ENCODE measurements at regions not wholly inside any gene's neighbourhood (a gene's known extent, or its start where the extent isn't known, plus 50 kb on each side); places are given as distances from the start of the nearest gene placed in this dataset.

DNA sequence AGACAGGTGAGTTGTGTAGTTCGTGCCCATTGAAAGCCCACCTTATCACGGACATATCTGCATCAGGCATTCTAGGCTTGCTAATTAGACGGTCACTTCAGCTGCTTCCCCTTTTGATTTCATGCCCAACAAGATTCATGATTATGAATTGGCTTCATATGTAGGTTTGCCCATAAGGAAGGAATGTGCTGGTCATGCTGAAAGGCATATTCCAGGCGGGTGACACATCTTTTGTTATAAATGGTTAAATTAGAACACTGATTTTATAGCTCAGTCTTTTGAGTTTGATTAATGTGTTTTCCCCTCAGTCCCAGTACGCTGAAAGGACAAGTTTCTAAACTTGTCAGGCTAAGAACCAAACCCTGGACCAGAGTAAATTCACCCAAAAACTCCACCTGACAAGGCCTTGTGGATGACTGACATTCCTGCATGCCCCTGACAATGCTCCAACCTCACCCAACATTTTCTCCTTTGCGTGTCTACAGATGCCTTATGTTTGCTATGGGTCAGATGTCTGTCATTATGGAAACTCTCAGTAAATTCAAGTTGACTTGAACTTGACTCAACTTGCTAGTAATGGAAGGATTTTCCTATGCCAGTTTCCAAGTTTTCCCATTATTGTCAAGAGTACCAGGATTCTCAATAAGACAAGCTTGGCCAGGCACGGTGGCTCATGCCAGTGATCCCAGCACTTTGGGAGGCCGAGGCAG is 421.9 kb downstream of the PMP22 start:
- no peak for TF ChIP-seq POLR2A (IDR thresholded peaks at IDR 0.05; ENCODE audit: low read depth)
- TF ChIP-seq, protein P1, sequence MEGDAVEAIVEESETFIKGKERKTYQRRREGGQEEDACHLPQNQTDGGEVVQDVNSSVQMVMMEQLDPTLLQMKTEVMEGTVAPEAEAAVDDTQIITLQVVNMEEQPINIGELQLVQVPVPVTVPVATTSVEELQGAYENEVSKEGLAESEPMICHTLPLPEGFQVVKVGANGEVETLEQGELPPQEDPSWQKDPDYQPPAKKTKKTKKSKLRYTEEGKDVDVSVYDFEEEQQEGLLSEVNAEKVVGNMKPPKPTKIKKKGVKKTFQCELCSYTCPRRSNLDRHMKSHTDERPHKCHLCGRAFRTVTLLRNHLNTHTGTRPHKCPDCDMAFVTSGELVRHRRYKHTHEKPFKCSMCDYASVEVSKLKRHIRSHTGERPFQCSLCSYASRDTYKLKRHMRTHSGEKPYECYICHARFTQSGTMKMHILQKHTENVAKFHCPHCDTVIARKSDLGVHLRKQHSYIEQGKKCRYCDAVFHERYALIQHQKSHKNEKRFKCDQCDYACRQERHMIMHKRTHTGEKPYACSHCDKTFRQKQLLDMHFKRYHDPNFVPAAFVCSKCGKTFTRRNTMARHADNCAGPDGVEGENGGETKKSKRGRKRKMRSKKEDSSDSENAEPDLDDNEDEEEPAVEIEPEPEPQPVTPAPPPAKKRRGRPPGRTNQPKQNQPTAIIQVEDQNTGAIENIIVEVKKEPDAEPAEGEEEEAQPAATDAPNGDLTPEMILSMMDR (IDR thresholded peaks at IDR 0.05), result no peak
- TF ChIP-seq POLR2AphosphoS5 (IDR thresholded peaks at IDR 0.05), result no peak
- TF ChIP-seq EP300 (IDR thresholded peaks at IDR 0.05), result no peak

Measured in esophagus muscularis mucosa (tissue), 4 donors.